GM18517 (cell line): ENCODE measurements at regions not wholly inside any gene's neighbourhood (a gene's known extent, or its start where the extent isn't known, plus 50 kb on each side); places are given as distances from the start of the nearest gene placed in this dataset.
"Not testable (repeated sequence)": the region's sequence is repeated elsewhere in the genome, so short reads cannot be mapped to it uniquely, and the experiment has no call there.

Experiments
- ATAC-seq: cut with Tn5 transposase; IDR thresholded peaks from one replicate; pipeline ENCODE4 v1.9.1; 2021; ENCODE audit warnings: mild to moderate bottlenecking, moderate library complexity; ENCODE audit not compliant: unreplicated experiment

DNA sequence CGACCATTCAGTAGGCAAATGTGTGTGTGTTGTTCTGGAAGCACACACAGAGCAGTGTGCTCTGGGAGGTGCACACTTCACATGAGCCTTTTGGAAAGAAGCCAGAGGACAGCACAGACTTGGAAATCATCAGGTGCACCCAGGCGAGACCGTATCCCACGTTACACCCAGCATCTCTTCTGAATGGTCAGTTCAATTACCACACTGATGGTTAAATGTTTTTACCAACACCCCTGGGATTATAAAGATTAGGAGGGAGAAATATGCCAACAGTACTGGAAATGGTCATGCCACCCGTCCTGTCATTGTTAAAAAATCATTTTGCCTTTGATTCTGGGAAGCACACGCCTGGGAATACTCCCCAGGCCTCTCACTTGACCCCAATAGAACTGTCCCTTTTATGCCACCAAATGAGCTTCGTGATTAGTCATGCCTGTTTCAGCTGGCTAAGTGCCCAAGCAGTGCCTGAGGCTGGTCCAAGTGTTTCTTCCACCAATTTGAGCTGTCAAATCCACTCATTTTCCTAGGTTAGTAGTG, 183.7 kb downstream of the NRP2 start:
- no peak for ATAC-seq

DNA sequence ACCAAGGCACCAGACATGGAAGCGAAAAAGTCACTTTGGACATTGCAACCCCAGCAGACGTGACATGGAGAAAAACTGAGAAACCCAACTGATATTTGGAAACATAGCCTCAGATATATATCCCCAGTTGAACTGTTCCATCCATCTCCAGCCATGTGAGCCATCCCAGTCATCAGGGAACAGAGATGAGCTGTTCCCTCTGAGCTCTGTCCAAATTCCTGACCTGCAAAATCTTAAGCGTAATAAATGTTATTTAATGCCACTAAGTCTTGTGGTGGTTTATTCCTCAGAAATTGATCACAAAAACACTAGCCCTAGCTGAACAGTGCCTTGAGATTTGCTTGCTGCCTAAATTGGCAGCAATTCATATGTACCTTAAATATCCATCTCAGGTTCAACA, 182.8 kb downstream of the NRP2 start:
- no peak for ATAC-seq

DNA sequence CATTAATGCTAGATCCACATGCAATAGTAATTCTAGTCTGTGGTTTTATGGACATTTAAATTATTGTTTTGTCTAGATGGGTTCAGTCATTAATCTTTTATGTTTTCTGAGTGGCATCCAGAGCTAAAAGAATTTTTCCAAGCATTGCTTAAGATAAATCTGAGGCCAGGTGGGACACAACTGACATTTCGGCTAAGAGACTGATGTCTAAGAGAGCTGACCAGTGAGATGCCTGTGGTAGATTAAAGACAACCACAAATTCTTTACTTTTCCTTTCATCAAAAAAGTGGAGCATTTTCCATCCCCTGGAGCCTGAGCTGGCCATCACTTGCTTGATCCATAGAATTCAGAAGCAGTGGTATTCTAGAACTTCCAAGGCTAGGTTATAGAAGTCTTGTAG, 182.2 kb downstream of the NRP2 start:
- ATAC-seq: no peak

DNA sequence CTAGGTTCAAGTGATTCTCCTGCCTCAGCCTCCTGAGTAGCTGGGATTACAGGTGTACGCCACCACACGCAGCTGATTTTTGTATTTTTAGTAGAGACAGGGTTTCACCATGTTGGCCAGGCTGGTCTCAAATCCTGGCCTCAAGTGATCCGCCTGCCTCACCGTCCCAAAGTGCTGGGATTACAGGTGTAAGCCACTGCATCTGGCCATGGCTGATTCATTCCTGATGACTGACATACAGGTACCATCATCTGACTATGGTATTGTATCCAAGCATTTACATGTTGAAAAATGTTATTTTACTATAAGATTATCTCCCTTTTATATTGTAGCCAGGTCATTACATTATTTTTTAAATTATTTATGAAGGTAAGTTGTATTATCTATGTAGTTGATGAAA, 180.5 kb downstream of the NRP2 start:
- ATAC-seq: not testable (repeated sequence)

DNA sequence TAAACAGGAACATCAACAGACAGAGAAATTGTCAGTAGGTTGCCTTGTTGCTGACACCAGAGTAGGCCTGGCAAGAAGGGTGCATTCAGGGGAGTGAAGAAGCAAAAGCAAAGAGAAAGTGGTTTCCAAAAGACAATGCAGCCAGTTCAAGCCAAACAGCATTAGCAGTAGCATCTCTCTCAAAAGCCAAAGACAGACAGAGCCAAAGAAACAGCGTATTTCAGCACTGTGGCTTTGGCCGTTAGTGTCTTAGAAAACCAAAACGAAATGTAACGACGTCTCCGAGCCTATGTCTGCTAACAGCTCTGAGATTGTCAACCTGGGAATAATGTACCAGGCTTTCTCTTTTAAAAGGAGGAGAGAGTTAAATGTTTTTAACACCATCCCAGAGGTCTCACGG, 178.6 kb downstream of the NRP2 start:
- no peak for ATAC-seq

GRCh38 chr2:205860181-205860580, 177.9 kb downstream of the NRP2 start:
- no peak for ATAC-seq

- no peak for ATAC-seq
Measured at GRCh38 chr2:205858881-205859441, 176.7 kb downstream of the NRP2 start.

DNA sequence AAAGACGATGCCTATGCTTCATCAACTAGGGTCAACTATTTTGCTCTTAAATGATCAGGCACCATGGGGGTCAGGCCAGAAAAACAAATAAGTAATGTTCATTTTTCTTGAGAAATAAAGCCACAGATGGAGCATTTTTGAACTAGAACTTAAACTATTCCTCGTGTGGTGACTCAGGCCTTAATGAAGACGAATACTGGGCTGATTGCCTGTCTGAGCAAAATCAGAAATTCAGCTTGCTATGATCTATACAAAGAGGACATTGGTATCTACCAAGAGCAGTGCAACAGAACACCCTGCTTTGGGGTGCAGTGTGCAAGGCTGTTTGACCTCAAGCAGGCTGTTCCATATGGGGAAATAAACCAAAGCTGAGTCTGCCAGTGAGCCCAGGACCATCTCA, 176.0 kb downstream of the NRP2 start:
- ATAC-seq: no peak

DNA sequence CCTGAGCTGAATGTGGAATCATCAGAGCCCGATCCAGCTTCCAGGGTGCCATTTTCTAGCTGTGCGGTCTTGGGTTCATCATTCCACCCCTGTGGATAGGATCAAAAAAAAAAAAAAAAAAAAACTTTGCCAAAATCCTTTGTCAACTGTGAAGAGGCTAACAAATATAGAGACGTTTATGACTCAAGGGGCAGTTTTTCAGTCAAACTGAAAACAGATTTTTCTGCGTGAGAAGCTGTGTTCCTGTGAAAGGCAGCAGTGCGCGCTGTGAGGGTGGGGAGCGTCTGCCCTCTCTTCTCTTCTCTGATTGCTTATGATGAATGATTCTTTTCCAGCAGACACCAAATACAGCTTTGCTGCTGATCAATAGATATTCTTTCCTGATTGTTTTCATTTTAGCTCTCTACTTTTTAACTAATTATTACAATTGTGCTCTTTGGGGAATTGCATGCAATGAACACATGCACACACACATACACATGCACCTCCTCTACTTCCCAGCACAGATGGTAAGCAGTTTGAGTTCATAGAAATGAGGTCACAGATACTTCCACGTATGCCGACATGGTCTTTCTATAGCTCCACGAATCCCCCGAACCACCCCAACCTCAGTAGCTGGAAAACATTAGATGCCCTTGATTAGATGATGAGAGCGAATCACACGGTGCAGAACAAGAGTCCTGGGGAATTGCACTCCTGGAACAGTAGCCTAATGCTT, 175.4 kb downstream of the NRP2 start:
- ATAC-seq: no peak

- no peak for ATAC-seq
Measured at GRCh38 chr2:205852457-205852856, 170.2 kb downstream of the NRP2 start.

GRCh38 chr2:205850611-205851010, 168.3 kb downstream of the NRP2 start:
- ATAC-seq: no peak

- ATAC-seq: no peak
Measured at GRCh38 chr2:205850132-205850531, 167.8 kb downstream of the NRP2 start.

DNA sequence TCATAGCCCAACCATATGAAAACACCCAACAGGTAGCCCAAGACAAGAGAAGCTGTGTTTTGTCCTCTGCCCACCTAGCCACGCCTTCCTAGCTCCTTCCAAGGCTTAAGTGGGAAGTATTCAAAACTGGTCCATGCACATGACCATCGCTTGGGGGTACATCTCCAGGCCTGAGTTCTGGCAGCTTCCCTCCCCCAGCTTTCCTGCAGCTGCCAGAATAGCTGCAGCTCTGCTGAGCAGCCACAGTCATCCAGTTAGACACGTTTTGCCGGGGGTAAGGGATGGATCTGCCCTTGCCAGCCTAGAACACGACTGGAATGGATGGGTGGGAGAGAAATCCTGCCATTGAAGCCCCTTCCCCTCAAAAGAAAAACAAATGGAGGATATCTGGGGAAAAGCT, 166.8 kb downstream of the NRP2 start:
- ATAC-seq: no peak

- ATAC-seq: no peak
Measured at GRCh38 chr2:205848601-205849000, 166.3 kb downstream of the NRP2 start.
